Small intestine (tissue), 7 donors: ENCODE measurements at regions not wholly inside any gene's neighbourhood (a gene's known extent, or its start where the extent isn't known, plus 50 kb on each side); places are given as distances from the start of the nearest gene placed in this dataset.

Experiments
- DNase-seq, 2 donors: peaks; one replicate each; pipeline versions ENCODE4 v3.0.0 to v3.0.0-alpha.2; 2013
- FAIRE-seq: peaks from 2 replicates; lab custom pipeline; 2012; peaks lifted over from hg19 to GRCh38; lab: Jason Lieb, UNC
- H3K27ac ChIP-seq, 3 donors: one replicate each; pipeline ENCODE4 v1.5.1; 2013; ENCODE audit warnings: low read length in 2 of 3, mild to moderate bottlenecking in 2 of 3, control low read depth in 1 of 3, inconsistent platforms in 1 of 3, low read depth in 1 of 3, moderate library complexity in 1 of 3
- H3K27me3 ChIP-seq, 3 donors: one replicate each; pipeline ENCODE4 v1.6.1; 2013; ENCODE audit warnings: low read length in 3 of 3, inconsistent platforms in 1 of 3; ENCODE audit not compliant: control insufficient read depth in 3 of 3, insufficient read depth in 3 of 3
- H3K36me3 ChIP-seq, 3 donors: one replicate each; pipeline ENCODE4 v1.6.1; 2013; ENCODE audit warnings: low read length in 3 of 3, inconsistent platforms in 1 of 3, low read depth in 1 of 3, mild to moderate bottlenecking in 1 of 3, moderate library complexity in 1 of 3; ENCODE audit not compliant: control insufficient read depth in 3 of 3, insufficient read depth in 2 of 3
- H3K4me1 ChIP-seq, 3 donors: one replicate each; pipeline ENCODE4 v1.6.1; 2013; ENCODE audit warnings: low read length in 2 of 3, inconsistent platforms in 1 of 3, low read depth in 1 of 3, mild to moderate bottlenecking in 1 of 3, moderate library complexity in 1 of 3; ENCODE audit not compliant: control insufficient read depth in 3 of 3, insufficient read depth in 2 of 3
- H3K4me3 ChIP-seq, 3 donors: one replicate each; pipeline ENCODE4 v1.5.1; 2013; ENCODE audit warnings: low read length in 3 of 3, control low read depth in 1 of 3, inconsistent platforms in 1 of 3, low read depth in 1 of 3, mild to moderate bottlenecking in 1 of 3, moderate library complexity in 1 of 3
- H3K9me3 ChIP-seq, 2 donors: one replicate each; pipeline ENCODE4 v1.6.1; 2013; ENCODE audit warnings: low read depth in 1 of 2, low read length in 1 of 2; ENCODE audit not compliant: control insufficient read depth in 2 of 2, insufficient read depth in 1 of 2
- WGBS, 3 donors: extraction: QIAGEN DNeasy Blood & Tissue Kit; methylation state at CpG; one replicate each; pipeline ENCODE4 v1.1.7; 2013; 5-methylcytosine and 5-hydroxymethylcytosine counted together
- donor health status: healthy with polysubstance abuse.
- donor health status: control.
- donor health status: control.
- donor health status: Bipolar disorder and iron deficiency.
- donor health status: healthy.

- peaks cover under 1 to 14% (median 6%) of the 10 kb centered on the region in 3 donors for H3K27me3 ChIP-seq
- no peak overlapping the region for H3K4me3 ChIP-seq
- H3K9me3 ChIP-seq = no peaks in the 10 kb centered on the region
- H3K27ac ChIP-seq = no peak overlapping the region
- FAIRE-seq = no peak
- H3K4me1 ChIP-seq = peaks cover 0 to 9% (median 4%) of the 10 kb centered on the region in 3 donors
- H3K36me3 ChIP-seq = no peaks in the 10 kb centered on the region
- DNase-seq = peak in 1 of 2 donors; percentile 72
- WGBS, 3 donors = 9 to 54% (median 27%) methylated on average over 4 of the region's 4 CpGs
Observed at GRCh38 chr20:37593710-37594109, 66.0 kb upstream of the BLCAP start.

GRCh38 chr20:37590938-37591490 is 63.3 kb upstream of the BLCAP start:
- Histone ChIP-seq H3K27me3 (no peaks in the 10 kb centered on the region), H3K4me3 (no peak overlapping the region), H3K9me3 (no peaks in the 10 kb centered on the region), H3K4me1 (peaks cover 0 to 9% (median 4%) of the 10 kb centered on the region in 3 donors), H3K27ac (no peak overlapping the region), H3K36me3 (no peaks in the 10 kb centered on the region)
- DNase-seq = no peak
- no peak for FAIRE-seq
- whole genome bisulfite sequencing, 3 donors = 61 to 71% (median 64%) methylated on average over 10 of the region's 10 CpGs

- Histone ChIP-seq H3K36me3 (no peaks in the 10 kb centered on the region), H3K4me1 (peaks cover 0 to 5% (median 4%) of the 10 kb centered on the region in 3 donors), H3K9me3 (no peaks in the 10 kb centered on the region), H3K4me3 (no peak overlapping the region), H3K27me3 (peaks cover 0 to 4% (median 2%) of the 10 kb centered on the region in 3 donors), H3K27ac (no peak overlapping the region)
- WGBS, 3 donors = 81 to 83% (median 82%) methylated on average over 2 of the region's 2 CpGs
- FAIRE-seq (no peak), DNase-seq (no peak)
Observed at GRCh38 chr20:37586078-37586477, 58.4 kb upstream of the BLCAP start.

- Histone ChIP-seq H3K27me3 (peaks cover 0 to 10% (median 2%) of the 10 kb centered on the region in 3 donors), H3K4me3 (no peak overlapping the region), H3K9me3 (no peaks in the 10 kb centered on the region), H3K36me3 (no peaks in the 10 kb centered on the region), H3K27ac (no peak overlapping the region), H3K4me1 (peaks cover 0 to 5% (median 4%) of the 10 kb centered on the region in 3 donors)
- 26 to 45% (median 28%) methylated on average over 5 of the region's 5 CpGs for WGBS, 3 donors
- FAIRE-seq (no peak), DNase-seq (peak; percentile 60 to 89)
Observed at GRCh38 chr20:37584238-37584807, 56.6 kb upstream of the BLCAP start.

DNA sequence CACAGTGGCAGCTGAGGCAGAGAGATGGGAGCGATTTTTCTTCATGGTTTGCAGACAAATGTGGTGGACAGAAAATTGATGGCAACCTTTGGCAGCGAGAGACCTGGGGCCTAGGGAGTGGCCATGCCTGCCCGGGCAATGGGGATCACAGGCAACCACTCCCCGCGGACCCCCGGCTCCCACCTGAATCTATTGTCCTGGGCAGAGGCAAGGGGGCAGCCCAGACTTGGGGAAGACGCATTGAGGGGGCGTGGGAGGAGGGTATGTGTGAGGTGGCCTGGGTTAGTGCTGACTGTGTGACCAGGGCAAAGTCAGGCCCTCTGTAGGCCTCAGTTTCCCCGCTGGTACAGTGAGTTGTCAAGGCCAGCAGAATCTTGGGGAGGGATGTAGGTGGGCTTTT is 53.6 kb upstream of the BLCAP start:
- Histone ChIP-seq H3K36me3 (no peaks in the 10 kb centered on the region), H3K4me1 (peaks cover 0 to 5% (median 4%) of the 10 kb centered on the region in 3 donors), H3K4me3 (no peak overlapping the region), H3K27me3 (peaks cover 0 to 12% (median 2%) of the 10 kb centered on the region in 3 donors), H3K27ac (no peak overlapping the region), H3K9me3 (no peaks in the 10 kb centered on the region)
- DNase-seq (no peak), FAIRE-seq (no peak)
- WGBS, 3 donors = 83 to 95% (median 89%) methylated on average over 9 of the region's 9 CpGs

DNA sequence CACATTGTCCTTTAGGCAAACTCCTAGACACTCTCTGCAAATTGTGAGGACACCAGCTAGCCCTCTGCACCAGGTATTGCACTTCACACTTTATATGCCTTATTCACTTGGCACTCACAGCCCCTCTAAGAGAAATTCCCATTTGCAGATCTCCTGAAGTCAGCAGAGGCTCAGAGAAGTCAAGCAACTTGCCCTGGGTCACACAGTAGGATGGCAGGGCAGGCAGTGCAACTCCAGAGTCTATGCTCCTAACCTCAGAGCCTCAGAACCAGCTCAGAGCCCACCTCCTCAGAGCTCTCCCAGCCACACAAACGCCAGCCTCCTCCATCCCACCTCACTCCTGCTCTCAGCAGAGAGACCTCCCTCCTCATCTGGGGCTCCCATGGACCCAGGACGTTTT is 52.4 kb upstream of the BLCAP start:
- no peak for FAIRE-seq
- no peak overlapping the region for H3K4me3 ChIP-seq
- no peaks in the 10 kb centered on the region for H3K36me3 ChIP-seq
- no peaks in the 10 kb centered on the region for H3K9me3 ChIP-seq
- WGBS, 3 donors = 11 to 23% (median 22%) methylated on average over 2 of the region's 2 CpGs
- H3K27me3 ChIP-seq = peaks cover 0 to 10% (median 2%) of the 10 kb centered on the region in 3 donors
- peaks cover 0 to 5% (median 4%) of the 10 kb centered on the region in 3 donors for H3K4me1 ChIP-seq
- no peak for DNase-seq
- H3K27ac ChIP-seq = no peak overlapping the region

GRCh38 chr20:37579106-37579505 is 51.4 kb upstream of the BLCAP start:
- WGBS, 3 donors = 77 to 90% (median 84%) methylated on average over 7 of the region's 7 CpGs
- no peak overlapping the region for H3K4me3 ChIP-seq
- no peaks in the 10 kb centered on the region for H3K4me1 ChIP-seq
- H3K27ac ChIP-seq = no peak overlapping the region
- H3K27me3 ChIP-seq = peaks cover 0 to 10% (median 0%) of the 10 kb centered on the region in 3 donors
- no peaks in the 10 kb centered on the region for H3K9me3 ChIP-seq
- no peak for DNase-seq
- no peak for FAIRE-seq
- H3K36me3 ChIP-seq = no peaks in the 10 kb centered on the region

DNA sequence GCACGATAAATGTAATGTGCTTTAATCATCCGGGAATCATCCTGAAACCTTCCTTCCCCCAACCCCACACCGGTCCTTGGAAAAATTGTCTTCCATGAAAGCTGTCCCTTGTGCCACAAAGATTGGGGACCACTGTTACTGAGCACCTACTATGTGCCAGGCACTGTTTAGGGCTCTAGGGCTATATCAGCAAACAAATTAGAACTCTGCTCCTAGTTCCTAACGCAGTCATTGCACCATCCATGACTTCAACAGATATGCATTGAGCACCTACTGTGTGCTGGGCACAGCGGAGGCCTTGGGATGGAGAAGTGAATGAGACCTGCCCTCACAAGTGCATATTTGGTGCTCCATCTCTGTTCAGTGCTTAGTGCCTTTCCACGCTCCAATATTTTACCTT is 50.3 kb upstream of the BLCAP start:
- 80 to 85% (median 83%) methylated on average over 6 of the region's 6 CpGs for WGBS, 3 donors
- no peak for FAIRE-seq

More for the DNA sequence above, 50.3 kb upstream of the BLCAP start:
- H3K4me1 ChIP-seq = no peaks in the 10 kb centered on the region
- DNase-seq = no peak
- no peaks in the 10 kb centered on the region for H3K9me3 ChIP-seq
- H3K27me3 ChIP-seq = peaks cover 0 to 10% (median 0%) of the 10 kb centered on the region in 3 donors
- H3K4me3 ChIP-seq = no peak overlapping the region
- no peak overlapping the region for H3K27ac ChIP-seq
- no peaks in the 10 kb centered on the region for H3K36me3 ChIP-seq
